ENCODE measurements at regions not wholly inside any gene's neighbourhood (a gene's known extent, or its start where the extent isn't known, plus 50 kb on each side); places are given as distances from the start of the nearest gene placed in this dataset.
A peak's percentile ranks its signal among the peaks of the same experiment; 100 is the strongest.

DNA sequence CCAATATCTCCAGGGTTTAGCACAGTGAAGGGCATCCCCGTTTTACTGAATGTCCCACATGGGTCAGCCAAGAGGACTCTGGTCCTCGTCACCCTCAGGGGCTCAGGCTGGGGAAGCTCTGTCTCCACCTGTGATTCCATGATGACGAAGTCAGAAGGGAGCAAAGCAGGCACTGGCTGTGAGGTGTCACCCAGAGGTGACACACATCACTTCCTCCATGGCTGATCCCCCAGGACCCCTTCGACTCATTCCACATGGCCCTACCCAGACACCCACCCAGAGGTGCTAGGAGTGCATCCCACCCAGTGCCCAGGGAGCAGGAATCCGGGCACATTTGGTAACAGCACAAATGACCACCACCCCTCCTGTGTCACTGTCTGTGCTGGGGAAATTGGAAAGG lies 145.2 kb upstream of the VSTM2B start:
- Histone ChIP-seq H3K4me1 (no peaks in the 10 kb centered on the region), H3K27ac (no peak overlapping the region), H3K9me3 (no peaks in the 10 kb centered on the region), H3K36me3 (no peaks in the 10 kb centered on the region), H3K27me3 (peaks cover 0 to 23% (median 0%) of the 10 kb centered on the region in 3 donors), H3K4me3 (no peak overlapping the region)
- peak; percentile 58 for DNase-seq
- TF ChIP-seq POLR2A (IDR thresholded peaks at IDR 0.05) (no peak), POLR2AphosphoS5 (IDR thresholded peaks at IDR 0.05) (no peak), EP300 (IDR thresholded peaks at IDR 0.05) (no peak)
- TF ChIP-seq, protein P1, sequence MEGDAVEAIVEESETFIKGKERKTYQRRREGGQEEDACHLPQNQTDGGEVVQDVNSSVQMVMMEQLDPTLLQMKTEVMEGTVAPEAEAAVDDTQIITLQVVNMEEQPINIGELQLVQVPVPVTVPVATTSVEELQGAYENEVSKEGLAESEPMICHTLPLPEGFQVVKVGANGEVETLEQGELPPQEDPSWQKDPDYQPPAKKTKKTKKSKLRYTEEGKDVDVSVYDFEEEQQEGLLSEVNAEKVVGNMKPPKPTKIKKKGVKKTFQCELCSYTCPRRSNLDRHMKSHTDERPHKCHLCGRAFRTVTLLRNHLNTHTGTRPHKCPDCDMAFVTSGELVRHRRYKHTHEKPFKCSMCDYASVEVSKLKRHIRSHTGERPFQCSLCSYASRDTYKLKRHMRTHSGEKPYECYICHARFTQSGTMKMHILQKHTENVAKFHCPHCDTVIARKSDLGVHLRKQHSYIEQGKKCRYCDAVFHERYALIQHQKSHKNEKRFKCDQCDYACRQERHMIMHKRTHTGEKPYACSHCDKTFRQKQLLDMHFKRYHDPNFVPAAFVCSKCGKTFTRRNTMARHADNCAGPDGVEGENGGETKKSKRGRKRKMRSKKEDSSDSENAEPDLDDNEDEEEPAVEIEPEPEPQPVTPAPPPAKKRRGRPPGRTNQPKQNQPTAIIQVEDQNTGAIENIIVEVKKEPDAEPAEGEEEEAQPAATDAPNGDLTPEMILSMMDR (IDR thresholded peaks at IDR 0.05), result no peak
- 63 to 77% methylated on average over 5 of the region's 5 CpGs for WGBS, 2 donors
- intact Hi-C loops (cut with DNase I), result no loop called here

DNA sequence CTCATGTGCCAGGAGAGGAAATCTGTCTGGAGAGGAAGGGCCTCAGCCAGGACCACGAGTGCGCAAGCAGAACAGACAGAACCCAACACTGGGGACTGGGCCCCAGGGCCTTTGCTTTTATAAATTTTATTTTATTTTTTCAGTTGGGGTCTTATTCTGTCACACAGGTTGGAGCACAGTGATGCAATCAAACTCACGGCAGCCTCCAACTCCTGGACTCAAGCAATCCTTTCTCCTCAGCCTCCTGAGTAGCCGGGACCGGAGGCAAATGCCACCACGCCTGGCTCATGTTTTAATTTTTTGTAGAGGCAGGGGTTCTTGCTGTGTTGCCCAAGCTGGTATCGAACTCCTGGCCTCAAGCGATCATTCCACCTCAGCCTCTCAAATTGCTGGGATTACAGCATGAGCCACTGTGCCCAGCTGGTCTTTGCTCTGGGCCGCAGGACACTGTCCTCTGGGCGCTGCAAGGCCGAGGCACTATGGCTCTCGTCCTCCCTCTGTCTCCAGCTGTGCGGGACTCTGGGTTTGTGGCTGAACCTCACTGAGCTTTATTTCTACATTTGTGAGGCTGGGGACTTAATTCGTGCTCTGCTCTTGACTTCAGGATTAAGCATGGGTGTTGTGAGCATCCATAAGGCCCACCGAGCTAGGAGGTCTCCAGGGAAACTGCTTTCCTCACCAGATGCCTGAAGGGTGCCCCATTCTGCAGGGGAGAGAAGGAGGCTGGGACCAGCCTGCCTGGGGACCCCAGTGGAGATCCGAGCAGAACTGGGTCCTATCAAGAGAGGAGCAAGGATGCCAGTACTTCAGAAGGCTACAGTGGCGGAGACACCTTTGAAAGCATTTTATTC lies 144.2 kb upstream of the VSTM2B start:
- WGBS, 2 donors, result 84 to 85% methylated on average over 17 of the region's 17 CpGs
- peaks cover 0 to 23% (median 0%) of the 10 kb centered on the region in 3 donors for H3K27me3 ChIP-seq
- DNase-seq, result peak; percentile 21
- no peaks in the 10 kb centered on the region for H3K4me1 ChIP-seq
- TF ChIP-seq, protein P1 (IDR thresholded peaks at IDR 0.05), result no peak
- TF ChIP-seq POLR2AphosphoS5 (IDR thresholded peaks at IDR 0.05), result no peak
- TF ChIP-seq POLR2A (IDR thresholded peaks at IDR 0.05), result no peak
- no peak for TF ChIP-seq EP300 (IDR thresholded peaks at IDR 0.05)
- intact Hi-C loops (cut with DNase I), result no loop called here
- no peaks in the 10 kb centered on the region for H3K36me3 ChIP-seq
- no peak overlapping the region for H3K4me3 ChIP-seq
- H3K9me3 ChIP-seq, result no peaks in the 10 kb centered on the region
- H3K27ac ChIP-seq, result no peak overlapping the region

DNA sequence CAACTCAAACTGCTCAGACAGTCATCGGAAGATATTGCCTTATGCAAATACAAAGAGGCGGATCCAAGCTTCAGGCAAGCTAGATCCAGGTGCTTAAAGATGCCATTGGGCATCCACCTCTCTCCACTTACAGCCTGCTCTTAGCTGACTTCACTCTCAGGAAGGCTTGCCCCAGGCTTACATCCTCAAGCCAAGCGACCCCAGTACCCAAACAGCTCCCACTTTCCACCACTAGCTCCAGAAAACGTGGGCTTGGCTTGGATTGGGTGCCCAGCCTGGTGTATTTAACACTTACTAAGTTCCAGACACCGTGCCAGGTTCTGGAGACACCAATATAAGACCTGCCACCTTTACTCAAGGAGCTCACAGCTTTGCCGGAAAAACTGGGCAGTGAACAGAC lies 142.1 kb upstream of the VSTM2B start:
- no peak overlapping the region for H3K4me3 ChIP-seq
- intact Hi-C loops (cut with DNase I), result no loop called here
- no peaks in the 10 kb centered on the region for H3K9me3 ChIP-seq
- H3K4me1 ChIP-seq, result no peaks in the 10 kb centered on the region
- H3K27me3 ChIP-seq, result peaks cover 0 to 24% (median 0%) of the 10 kb centered on the region in 3 donors
- no peaks in the 10 kb centered on the region for H3K36me3 ChIP-seq
- no peak overlapping the region for H3K27ac ChIP-seq
- 56 to 70% methylated on average over 6 of the region's 6 CpGs for WGBS, 2 donors
- TF ChIP-seq POLR2A (IDR thresholded peaks at IDR 0.05) (no peak), POLR2AphosphoS5 (IDR thresholded peaks at IDR 0.05) (no peak), EP300 (IDR thresholded peaks at IDR 0.05) (no peak)
- TF ChIP-seq, protein P1 (IDR thresholded peaks at IDR 0.05), result no peak
- DNase-seq, result peak; percentile 26

DNA sequence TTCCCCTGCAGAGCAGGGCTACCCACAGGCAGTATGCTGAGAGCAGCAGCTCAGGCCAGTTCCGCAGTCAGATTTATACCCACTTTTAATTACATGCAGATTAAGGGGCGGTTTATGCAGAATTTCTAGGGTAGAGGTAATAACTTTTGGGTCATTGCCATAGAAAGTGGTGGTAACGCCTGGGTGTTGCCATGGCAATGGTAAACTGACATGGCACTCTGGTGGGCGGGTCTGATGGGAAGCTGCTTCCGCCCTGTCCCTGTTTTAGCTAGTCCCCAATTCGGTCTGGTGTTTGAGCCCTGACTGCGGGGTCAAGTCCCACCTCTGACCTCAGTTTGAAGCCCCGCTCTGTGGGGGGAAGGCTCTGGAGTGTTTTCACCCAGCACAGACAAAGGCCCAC lies 141.1 kb upstream of the VSTM2B start:
- no peaks in the 10 kb centered on the region for H3K9me3 ChIP-seq
- H3K4me1 ChIP-seq, result no peaks in the 10 kb centered on the region
- TF ChIP-seq, protein P1 (IDR thresholded peaks at IDR 0.05), result no peak
- TF ChIP-seq POLR2AphosphoS5 (IDR thresholded peaks at IDR 0.05) (no peak), EP300 (IDR thresholded peaks at IDR 0.05) (no peak), POLR2A (IDR thresholded peaks at IDR 0.05) (no peak)
- H3K27me3 ChIP-seq, result peaks cover 0 to 22% (median 0%) of the 10 kb centered on the region in 3 donors
- no peaks in the 10 kb centered on the region for H3K36me3 ChIP-seq
- 63 to 74% methylated on average over 8 of the region's 8 CpGs for WGBS, 2 donors
- no peak overlapping the region for H3K27ac ChIP-seq
- intact Hi-C loops (cut with DNase I), result no loop called here
- peak; percentile 29 for DNase-seq
- no peak overlapping the region for H3K4me3 ChIP-seq
